ENCODE measurements at regions not wholly inside any gene's neighbourhood (a gene's known extent, or its start where the extent isn't known, plus 50 kb on each side); places are given as distances from the start of the nearest gene placed in this dataset.

DNA sequence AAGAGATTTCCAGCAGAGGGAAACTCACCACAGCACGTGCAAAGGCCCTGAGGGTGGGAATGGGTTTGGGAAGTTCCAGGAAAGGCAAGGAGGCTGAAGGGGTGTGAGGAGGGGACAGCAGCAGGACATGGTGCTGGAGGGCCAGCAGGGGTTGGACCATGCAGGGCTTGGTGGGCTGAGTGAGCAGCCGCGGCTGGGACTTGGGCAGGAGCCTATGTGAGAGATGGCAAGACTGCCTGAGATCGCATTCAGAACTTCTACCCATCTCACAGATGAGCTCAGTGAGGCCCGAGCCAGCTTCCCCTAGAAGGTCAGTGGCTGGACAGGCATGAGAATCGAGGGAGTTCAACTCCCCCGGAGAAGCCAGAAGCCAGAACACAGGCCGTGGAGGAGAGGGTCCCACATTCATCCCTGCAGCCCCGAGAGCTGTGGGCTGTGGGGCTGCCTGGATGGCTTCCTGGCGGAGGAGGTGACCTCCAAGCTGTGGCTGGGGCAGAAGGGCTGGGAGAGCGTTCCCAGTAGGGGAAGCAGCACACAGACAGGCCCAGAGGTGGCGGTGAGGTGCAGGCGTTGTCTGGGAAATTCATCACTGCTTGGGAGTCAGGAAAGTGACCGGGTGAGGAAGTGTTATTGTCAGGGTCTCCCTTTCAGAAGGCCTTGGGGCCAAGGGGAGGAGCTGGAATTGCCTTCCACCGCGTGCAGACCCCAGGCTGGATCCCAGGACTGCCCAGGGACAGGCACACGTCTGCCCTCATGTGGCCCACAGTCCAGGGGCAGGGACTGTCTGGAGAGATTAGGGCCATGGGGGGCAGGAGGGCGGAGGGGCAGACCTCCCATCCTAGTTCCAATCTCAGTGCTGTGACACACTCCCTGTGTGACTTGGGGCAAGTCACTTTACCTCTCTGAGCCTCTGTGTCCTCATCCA, 103.8 kb downstream of the CEBPB start:
- TF ChIP-seq TCF7 (CRISPR knock-in tag; IDR thresholded peaks at IDR 0.05; ENCODE audit: low read depth) (no peak), CTCF (IDR thresholded peaks at IDR 0.05) (no peak), JUN (CRISPR knock-in tag; IDR thresholded peaks at IDR 0.05) (no peak), MAX (CRISPR knock-in tag; IDR thresholded peaks at IDR 0.05) (no peak), ZNF281 (CRISPR knock-in tag; IDR thresholded peaks at IDR 0.05) (no peak)
- TF ChIP-seq, protein P1, sequence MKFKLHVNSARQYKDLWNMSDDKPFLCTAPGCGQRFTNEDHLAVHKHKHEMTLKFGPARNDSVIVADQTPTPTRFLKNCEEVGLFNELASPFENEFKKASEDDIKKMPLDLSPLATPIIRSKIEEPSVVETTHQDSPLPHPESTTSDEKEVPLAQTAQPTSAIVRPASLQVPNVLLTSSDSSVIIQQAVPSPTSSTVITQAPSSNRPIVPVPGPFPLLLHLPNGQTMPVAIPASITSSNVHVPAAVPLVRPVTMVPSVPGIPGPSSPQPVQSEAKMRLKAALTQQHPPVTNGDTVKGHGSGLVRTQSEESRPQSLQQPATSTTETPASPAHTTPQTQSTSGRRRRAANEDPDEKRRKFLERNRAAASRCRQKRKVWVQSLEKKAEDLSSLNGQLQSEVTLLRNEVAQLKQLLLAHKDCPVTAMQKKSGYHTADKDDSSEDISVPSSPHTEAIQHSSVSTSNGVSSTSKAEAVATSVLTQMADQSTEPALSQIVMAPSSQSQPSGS (CRISPR knock-in tag; IDR thresholded peaks at IDR 0.05; ENCODE audit: borderline replicate concordance, low read depth), result no peak

Data from WTC11 (cell line).